ENCODE measurements at regions not wholly inside any gene's neighbourhood (a gene's known extent, or its start where the extent isn't known, plus 50 kb on each side); places are given as distances from the start of the nearest gene placed in this dataset.

DNA sequence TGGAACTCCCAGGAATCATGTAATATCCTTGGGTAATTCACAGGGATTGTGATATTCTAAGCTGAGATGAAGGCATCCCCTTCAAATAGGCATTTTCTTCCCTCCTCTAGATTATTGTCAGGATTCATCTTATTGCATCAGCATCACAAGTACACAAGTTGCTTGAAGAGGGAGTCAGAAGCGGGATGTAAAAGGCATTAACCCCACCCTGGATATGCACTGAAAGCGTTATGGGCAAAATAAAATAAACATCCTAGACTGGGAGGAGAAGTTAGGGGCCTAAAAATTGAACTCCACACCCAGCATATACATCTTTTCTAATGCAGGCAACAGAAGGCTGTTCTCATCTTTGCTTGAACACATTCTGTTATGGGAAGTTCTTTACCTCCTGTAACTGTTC, 381.2 kb downstream of the SETD4 start:
- ATAC-seq, result no peak
- Histone ChIP-seq H3K27ac (ENCODE audit: low read length) (no peak overlapping the region), H3K36me3 (ENCODE audit: control insufficient read depth, insufficient read depth, low read length) (no peaks in the 10 kb centered on the region), H3K4me3 (ENCODE audit: low read length) (no peak overlapping the region), H3K27me3 (ENCODE audit: control insufficient read depth, insufficient read depth, low read length) (no peaks in the 10 kb centered on the region), H3K9me3 (ENCODE audit: control insufficient read depth, insufficient read depth, low read length) (no peaks in the 10 kb centered on the region), H3K4me1 (ENCODE audit: control insufficient read depth, insufficient read depth, low read length) (no peaks in the 10 kb centered on the region)
- H3K27ac Mint-ChIP-seq, result no peak overlapping the region
- no peaks in the 10 kb centered on the region for H3K36me3 Mint-ChIP-seq
- DNase-seq, result no peak
- WGBS (ENCODE audit: insufficient coverage), result no CpG with 5 or more reads among the region's 2 CpGs
- TF ChIP-seq, protein P1, sequence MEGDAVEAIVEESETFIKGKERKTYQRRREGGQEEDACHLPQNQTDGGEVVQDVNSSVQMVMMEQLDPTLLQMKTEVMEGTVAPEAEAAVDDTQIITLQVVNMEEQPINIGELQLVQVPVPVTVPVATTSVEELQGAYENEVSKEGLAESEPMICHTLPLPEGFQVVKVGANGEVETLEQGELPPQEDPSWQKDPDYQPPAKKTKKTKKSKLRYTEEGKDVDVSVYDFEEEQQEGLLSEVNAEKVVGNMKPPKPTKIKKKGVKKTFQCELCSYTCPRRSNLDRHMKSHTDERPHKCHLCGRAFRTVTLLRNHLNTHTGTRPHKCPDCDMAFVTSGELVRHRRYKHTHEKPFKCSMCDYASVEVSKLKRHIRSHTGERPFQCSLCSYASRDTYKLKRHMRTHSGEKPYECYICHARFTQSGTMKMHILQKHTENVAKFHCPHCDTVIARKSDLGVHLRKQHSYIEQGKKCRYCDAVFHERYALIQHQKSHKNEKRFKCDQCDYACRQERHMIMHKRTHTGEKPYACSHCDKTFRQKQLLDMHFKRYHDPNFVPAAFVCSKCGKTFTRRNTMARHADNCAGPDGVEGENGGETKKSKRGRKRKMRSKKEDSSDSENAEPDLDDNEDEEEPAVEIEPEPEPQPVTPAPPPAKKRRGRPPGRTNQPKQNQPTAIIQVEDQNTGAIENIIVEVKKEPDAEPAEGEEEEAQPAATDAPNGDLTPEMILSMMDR (IDR thresholded peaks at IDR 0.05), result no peak
- no peaks in the 10 kb centered on the region for H3K4me1 Mint-ChIP-seq
- peaks cover 0 to 3% of the 10 kb centered on the region in 2 donors for H3K9me3 Mint-ChIP-seq
- no peak overlapping the region for H3K4me3 Mint-ChIP-seq
- peaks cover 14 to 29% of the 10 kb centered on the region in 2 donors for H3K27me3 Mint-ChIP-seq (ENCODE audit: low read depth in 2 of 2)
- intact Hi-C loops (cut with micrococcal nuclease), result no loop called here

DNA sequence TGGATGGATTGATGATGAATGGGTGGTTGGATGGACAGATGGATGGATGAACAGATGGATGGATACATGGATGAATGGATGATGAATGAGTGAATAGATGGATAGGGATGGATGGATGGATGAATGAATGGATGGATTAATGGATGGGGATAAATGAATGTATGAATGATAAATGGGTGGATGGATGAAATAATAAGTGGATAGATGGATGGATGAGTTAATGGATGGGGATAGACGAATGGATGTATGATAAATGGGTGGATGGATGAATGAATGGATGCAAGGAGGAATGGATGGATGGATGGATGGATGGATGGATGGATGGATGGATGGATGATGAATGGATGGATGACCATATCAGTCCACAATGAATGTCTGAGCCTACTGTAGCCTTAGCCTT, 381.9 kb downstream of the SETD4 start:
- no peaks in the 10 kb centered on the region for H3K4me1 ChIP-seq (ENCODE audit: control insufficient read depth, insufficient read depth, low read length)
- Mint-ChIP-seq H3K4me1 (no peaks in the 10 kb centered on the region), H3K4me3 (no peak overlapping the region), H3K36me3 (no peaks in the 10 kb centered on the region), H3K9me3 (peaks cover 0 to 3% of the 10 kb centered on the region in 2 donors), H3K27ac (no peak overlapping the region), H3K27me3 (ENCODE audit: low read depth in 2 of 2) (peaks cover 14 to 29% of the 10 kb centered on the region in 2 donors)
- no peak for ATAC-seq
- H3K27ac ChIP-seq (ENCODE audit: low read length), result no peak overlapping the region
- H3K36me3 ChIP-seq (ENCODE audit: control insufficient read depth, insufficient read depth, low read length), result no peaks in the 10 kb centered on the region
- no peaks in the 10 kb centered on the region for H3K9me3 ChIP-seq (ENCODE audit: control insufficient read depth, insufficient read depth, low read length)
- WGBS (ENCODE audit: insufficient coverage), result 78% methylated on average over 1 of the region's 1 CpG
- TF ChIP-seq, protein P1 (IDR thresholded peaks at IDR 0.05), result no peak
- no peaks in the 10 kb centered on the region for H3K27me3 ChIP-seq (ENCODE audit: control insufficient read depth, insufficient read depth, low read length)
- no peak for DNase-seq
- intact Hi-C loops (cut with micrococcal nuclease), result no loop called here
- H3K4me3 ChIP-seq (ENCODE audit: low read length), result no peak overlapping the region

DNA sequence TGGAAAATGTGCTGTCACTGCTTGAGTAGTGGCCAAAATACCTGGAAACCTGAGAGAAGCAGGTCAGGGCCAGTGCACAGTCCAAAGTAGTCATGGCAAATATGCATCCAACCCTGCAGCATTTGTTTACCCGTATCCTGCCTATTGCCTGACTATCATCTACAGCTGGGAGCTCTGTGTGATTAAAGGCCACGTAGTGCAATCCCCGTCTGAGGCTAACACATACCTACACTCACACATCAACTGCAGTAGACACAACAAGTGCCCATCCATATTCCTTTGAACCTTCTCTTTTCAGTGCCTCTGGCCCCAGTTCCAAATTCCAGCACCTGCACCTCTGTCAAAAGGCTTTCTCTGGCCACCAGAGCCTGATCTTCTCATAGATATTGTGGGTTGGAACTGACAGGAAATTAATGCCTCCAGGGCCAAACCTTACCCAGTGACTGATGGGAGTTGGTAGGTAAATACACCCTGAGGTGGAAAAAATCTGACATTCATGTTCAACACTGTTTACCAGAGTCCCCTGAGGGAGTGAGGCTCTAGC, 383.0 kb downstream of the SETD4 start:
- H3K27ac ChIP-seq (ENCODE audit: low read length), result no peak overlapping the region
- intact Hi-C loops (cut with micrococcal nuclease), result no loop called here
- 85% methylated on average over 3 of the region's 3 CpGs for WGBS (ENCODE audit: insufficient coverage)
- H3K9me3 ChIP-seq (ENCODE audit: control insufficient read depth, insufficient read depth, low read length), result no peaks in the 10 kb centered on the region
- no peaks in the 10 kb centered on the region for H3K36me3 ChIP-seq (ENCODE audit: control insufficient read depth, insufficient read depth, low read length)
- TF ChIP-seq, protein P1 (IDR thresholded peaks at IDR 0.05), result no peak
- DNase-seq (no peak), ATAC-seq (no peak)
- H3K4me3 ChIP-seq (ENCODE audit: low read length), result no peak overlapping the region
- Mint-ChIP-seq H3K4me3 (no peak overlapping the region), H3K27me3 (ENCODE audit: low read depth in 2 of 2) (peaks cover 11 to 21% of the 10 kb centered on the region in 2 donors), H3K27ac (no peak overlapping the region), H3K9me3 (peaks cover 0 to 3% of the 10 kb centered on the region in 2 donors), H3K4me1 (no peaks in the 10 kb centered on the region), H3K36me3 (no peaks in the 10 kb centered on the region)
- no peaks in the 10 kb centered on the region for H3K4me1 ChIP-seq (ENCODE audit: control insufficient read depth, insufficient read depth, low read length)
- H3K27me3 ChIP-seq (ENCODE audit: control insufficient read depth, insufficient read depth, low read length), result no peaks in the 10 kb centered on the region

DNA sequence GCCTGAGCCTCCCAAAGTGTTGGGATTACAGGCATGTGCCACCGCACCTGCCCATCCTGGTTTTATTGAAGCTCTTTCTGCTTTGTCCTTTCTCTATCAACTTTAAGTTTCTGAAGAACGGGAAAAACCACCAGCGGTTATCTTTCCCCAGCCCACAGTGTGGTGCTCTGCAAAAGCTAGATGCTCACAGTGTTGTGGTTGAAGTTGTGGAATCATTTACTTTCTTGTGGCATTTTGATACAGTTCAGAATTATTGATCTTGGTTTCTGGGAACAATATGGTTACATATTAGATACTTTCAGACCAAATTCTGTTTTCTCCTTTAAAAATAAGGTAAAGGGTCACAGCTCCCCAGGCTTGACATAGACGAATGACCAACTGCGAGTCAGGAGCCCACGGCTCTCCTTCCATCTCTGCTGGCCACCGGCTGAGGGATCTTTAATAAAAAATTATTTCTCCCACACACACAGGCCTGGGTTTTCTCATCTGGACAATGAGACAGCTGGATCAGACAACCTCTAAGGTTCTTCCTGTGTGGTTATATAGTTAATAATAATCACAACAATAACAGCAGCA, 385.3 kb downstream of the SETD4 start:
- no peak overlapping the region for H3K27ac ChIP-seq (ENCODE audit: low read length)
- no peaks in the 10 kb centered on the region for H3K4me1 ChIP-seq (ENCODE audit: control insufficient read depth, insufficient read depth, low read length)
- H3K4me1 Mint-ChIP-seq, result no peaks in the 10 kb centered on the region
- H3K27me3 Mint-ChIP-seq (ENCODE audit: low read depth in 2 of 2), result peaks cover 5 to 10% of the 10 kb centered on the region in 2 donors
- DNase-seq (no peak), ATAC-seq (no peak)
- intact Hi-C loops (cut with micrococcal nuclease), result no loop called here
- no peak overlapping the region for H3K4me3 ChIP-seq (ENCODE audit: low read length)
- no peak overlapping the region for H3K27ac Mint-ChIP-seq
- no peaks in the 10 kb centered on the region for H3K36me3 ChIP-seq (ENCODE audit: control insufficient read depth, insufficient read depth, low read length)
- no peaks in the 10 kb centered on the region for H3K9me3 ChIP-seq (ENCODE audit: control insufficient read depth, insufficient read depth, low read length)
- TF ChIP-seq, protein P1 (IDR thresholded peaks at IDR 0.05), result no peak
- no peak overlapping the region for H3K4me3 Mint-ChIP-seq
- WGBS (ENCODE audit: insufficient coverage), result 79% methylated on average over 7 of the region's 7 CpGs
- peaks cover 0 to 3% of the 10 kb centered on the region in 2 donors for H3K9me3 Mint-ChIP-seq
- H3K36me3 Mint-ChIP-seq, result no peaks in the 10 kb centered on the region
- no peaks in the 10 kb centered on the region for H3K27me3 ChIP-seq (ENCODE audit: control insufficient read depth, insufficient read depth, low read length)

Measured in natural killer cell (primary cell).